ENCODE measurements at regions not wholly inside any gene's neighbourhood (a gene's known extent, or its start where the extent isn't known, plus 50 kb on each side); places are given as distances from the start of the nearest gene placed in this dataset.

DNA sequence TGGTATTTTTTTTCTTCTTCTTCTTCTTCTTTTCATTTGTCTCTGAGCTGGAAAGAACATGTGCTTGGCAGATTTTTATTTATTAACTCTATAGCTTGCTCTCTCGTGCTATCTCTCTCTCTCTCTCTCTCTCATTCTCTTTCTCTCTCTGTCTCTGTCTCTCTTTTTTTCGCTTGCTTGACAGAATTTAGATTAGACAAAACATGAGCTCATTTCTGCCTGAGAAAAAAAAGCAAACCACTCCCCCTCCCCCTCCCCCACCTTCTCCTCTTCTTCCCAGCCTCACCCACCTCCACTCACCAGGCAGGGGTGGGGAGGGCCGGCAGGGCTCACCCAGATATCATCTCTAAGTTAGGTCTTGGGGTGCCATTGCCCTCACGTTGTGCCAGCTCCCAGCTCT, 81.5 kb downstream of the PJA1 start:
- no peak for DNase-seq (ENCODE audit: low read depth)

DNA sequence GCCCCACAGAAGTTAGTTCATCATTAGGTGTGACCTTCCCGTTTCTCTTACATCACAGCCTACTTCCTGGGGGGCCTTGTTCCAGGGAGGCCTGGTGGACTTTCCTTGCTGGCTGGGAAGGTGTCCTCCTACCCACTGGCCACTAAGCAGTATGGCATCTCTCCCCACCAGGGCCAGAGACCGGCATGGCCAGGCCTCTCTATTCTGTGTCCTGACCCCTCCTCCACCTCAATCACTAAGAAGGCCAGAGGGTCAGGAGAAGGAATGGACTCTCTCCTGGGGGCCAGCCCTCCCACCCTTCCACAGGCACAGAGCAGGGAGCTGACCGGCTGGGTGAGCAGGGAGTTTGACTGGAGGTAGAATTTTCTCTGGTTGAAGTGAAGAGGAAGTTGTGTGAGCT, 81.9 kb downstream of the PJA1 start:
- DNase-seq (ENCODE audit: low read depth): no peak

DNA sequence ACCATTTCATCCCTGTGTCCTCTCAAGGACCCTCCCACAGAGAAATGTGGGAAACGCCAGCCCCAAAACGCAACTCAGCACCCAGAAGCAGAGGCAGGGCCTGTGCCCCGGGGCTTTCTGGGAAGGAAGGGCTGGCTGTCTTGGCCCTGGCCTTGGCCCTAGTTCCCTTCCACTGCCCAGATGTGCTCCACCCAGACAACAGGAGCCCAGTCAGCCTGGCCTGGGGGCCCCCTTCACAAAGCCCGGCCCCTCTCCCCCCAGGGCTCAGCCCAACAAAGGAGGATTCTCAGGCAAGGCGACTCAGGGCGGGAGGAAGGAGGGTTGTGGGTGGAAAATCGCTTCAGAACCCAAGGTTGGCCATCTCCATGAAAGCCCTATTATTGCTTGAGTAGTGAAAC, 82.5 kb downstream of the PJA1 start:
- no peak for DNase-seq (ENCODE audit: low read depth)

DNA sequence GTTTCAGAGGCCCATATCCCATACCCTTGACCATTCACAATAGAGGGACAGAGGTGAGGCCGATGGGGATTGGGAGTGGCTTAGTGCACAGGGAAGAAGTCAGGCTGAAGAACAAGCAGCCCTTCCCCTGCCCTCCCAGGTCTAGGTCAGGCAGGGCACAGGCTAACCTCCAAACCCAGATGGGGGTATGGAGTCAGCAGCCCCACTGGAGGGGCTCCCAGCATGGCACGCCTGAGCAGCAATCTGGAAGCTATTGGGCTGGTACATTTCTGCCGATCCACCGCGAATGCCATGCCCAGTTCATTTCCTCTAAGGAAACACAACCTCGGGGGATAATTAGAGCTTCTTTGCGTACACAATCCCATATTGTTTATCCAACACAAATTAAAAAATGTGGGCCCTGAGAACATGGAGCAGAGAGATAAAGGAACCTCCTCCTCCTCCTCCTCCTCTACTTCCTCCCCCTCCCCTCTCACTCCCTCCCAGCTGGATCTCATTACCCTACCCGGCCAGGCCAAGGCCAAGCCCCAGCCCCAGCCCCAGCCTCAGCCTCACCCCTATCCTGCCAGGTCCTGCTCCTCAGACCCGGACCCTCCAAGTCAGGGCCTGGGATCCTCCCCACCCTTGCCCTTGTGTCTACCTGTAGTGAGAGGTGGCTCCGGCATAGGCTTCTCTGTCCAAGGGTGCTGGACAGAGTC, 83.0 kb downstream of the PJA1 start:
- no peak for DNase-seq (ENCODE audit: low read depth)

DNA sequence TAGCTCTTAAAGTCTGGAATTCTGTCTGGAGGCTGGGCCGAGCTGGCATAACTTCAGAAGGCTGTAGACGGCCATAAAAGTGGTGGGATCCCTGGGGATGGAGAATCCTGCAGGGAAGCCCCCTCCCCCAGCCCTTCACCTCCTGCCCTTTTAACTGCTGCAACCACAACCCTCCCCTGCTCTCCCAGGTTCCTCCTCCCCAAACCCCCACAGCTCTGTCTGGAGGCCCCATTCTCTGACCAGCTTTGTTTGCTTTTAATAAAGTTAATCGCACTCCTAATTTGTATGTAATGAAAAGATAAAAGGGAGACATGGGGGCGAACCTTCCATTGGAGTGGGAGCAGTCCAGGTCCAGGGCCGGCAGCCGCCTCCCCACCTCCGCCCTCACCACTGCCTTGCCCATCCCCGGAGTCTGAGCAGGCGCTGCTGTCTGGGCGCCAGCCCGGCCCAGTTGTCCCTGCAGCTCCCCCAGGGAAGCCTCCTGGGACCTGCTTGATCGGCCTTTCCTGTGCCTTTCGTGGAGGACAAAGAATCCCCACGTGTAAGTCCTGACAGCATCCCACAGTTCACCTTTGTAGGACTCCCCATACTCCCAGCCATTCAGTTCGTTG, 84.3 kb downstream of the PJA1 start:
- no peak for DNase-seq (ENCODE audit: low read depth)

DNA sequence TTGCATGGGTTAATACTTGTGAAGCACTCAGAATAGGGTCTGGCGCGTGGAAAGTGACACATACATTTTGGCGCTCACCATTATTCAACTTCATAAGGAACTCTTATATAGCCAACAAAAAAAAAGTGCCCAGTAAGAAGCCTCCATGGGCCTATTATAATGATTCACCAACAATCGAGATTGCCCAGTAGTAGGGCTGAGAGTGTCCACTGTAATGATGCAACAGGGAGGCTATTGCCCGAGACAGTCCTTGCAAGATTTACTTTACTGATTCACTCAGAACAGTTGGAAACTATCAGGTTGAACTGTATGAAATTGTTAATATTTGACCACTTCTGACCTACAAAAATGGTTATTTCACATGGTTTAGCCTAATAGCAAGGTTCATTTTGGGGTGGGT, 86.0 kb downstream of the PJA1 start:
- no peak for DNase-seq (ENCODE audit: low read depth)

DNA sequence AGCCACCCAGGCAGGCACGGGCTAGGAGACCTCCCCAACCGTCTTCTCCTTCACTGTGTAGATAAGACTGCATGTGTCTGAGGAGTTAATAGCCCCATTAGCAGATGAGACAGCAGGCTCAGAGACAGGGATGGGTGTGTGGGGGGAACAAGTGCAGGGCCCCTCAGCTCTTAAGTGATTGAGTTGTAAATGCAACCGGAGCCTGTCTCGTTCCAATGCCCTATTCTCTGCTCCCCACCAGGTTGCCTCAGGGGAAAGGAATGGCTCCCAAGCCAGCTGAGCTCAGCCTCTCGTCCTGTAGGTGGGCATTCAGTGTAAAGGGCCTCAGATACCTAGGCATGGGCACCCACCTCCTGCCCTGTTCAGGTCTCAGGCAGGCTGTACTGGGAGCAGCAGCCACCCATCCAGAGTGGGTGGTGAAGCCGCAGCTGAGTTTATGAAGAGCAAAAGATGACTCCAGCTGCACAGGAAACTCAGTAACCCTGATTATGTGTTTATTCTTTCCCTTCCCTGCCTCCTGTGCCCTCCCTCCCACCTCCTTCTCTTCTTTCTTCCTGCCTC, 87.3 kb downstream of the PJA1 start:
- DNase-seq (ENCODE audit: low read depth): no peak

DNA sequence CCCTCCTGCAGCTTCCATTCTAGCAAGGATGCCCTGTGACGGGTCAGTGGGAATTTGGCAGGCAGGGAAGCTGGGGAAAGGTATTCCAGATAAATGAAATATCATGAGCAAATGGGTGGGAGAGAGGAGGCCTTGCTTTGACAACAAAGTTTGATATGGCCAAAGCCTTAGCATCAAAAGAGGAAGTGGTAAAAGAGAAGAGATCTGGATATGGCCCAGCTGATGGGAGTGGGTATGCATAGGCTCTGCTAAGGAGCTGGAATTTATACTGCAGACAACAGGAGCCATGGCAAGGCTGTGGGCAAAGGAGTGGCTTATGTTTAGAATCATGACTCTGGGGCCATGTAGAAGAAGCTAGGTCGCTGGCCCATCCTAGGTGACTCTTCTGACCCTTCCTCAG, 89.2 kb downstream of the PJA1 start:
- no peak for DNase-seq (ENCODE audit: low read depth)

DNA sequence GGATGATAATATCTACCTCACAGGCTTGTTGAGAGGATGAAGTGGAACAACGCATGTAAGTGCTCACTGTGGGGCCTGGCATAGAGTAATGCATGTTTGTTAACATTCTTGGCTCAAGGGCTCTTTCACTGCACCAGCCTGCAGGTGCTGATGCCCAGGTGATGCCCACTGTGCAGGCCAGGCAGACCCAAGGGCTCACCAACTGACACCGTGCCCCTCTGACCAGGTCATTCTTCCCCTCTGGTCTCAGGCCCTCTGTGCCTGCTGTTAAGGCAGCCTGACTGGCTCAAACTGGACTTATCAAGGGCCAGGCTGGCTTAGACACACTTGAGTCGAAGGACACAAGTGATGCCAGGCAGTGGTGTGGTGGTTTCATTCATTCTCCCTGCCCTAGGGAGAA, 90.5 kb downstream of the PJA1 start:
- DNase-seq (ENCODE audit: low read depth): no peak

DNA sequence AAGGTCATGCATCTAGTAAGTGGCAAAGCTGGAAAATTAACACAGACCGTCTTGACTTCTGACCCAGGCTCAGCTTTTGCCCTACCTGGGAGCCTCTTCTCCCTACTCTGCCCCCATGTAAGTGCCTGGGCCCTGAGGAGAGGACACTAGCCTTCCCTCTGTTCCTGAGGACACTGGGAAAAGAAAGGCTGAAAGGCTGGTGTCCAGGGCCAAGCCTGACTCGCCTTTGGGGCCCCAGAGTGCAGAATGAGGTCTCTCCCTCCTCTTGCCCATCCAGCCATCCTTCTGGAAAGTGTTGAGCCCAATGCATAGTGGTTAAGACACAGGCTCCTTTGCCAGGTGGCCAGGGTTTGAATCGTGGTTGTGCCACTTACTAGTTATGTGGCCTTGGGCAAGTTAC, 91.5 kb downstream of the PJA1 start:
- no peak for DNase-seq (ENCODE audit: low read depth)

DNA sequence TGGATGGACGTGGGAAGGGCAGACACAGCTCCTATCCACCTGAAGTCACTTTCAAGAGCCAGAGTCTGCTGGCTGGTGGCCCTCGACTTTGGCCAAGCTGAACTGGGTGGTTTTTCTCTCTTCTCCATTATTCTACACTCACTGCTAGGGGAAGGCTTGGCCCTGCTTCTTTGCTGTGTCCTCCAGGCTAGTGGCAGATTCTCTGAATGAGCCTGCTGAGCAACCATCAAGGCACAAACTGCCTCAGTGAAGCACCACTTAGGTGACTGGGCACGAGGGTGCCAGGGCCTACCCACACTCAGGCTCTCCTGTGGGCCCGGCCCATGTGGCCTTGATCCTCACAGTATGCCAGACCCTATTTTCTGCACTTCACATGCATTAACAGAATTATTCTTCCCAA, 92.0 kb downstream of the PJA1 start:
- no peak for DNase-seq (ENCODE audit: low read depth)

DNA sequence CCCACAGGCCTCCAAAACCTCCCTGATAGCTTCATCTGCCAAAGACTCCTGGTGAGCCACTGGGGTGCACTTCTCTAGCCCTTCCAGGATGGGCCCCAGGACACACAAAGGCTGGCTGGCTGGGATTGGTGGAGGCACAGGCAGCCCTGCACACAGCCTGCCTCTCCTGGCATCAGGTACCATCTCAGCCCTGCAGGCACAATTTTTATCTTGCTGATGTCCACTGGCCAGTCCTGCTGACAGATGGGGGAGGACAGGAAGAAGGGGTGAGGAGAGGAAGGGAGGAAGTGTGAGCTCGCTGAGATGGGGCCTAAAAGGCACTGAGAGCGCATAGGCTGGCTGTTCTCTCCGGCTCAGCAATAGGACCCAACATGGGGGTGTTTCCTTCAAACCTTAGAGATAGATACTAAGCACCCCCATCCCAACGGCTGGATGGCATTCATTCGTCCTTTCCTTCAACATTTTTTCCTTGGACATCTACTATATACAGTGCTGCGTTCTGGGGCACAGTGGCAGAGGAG, 92.7 kb downstream of the PJA1 start:
- DNase-seq (ENCODE audit: low read depth): no peak

DNA sequence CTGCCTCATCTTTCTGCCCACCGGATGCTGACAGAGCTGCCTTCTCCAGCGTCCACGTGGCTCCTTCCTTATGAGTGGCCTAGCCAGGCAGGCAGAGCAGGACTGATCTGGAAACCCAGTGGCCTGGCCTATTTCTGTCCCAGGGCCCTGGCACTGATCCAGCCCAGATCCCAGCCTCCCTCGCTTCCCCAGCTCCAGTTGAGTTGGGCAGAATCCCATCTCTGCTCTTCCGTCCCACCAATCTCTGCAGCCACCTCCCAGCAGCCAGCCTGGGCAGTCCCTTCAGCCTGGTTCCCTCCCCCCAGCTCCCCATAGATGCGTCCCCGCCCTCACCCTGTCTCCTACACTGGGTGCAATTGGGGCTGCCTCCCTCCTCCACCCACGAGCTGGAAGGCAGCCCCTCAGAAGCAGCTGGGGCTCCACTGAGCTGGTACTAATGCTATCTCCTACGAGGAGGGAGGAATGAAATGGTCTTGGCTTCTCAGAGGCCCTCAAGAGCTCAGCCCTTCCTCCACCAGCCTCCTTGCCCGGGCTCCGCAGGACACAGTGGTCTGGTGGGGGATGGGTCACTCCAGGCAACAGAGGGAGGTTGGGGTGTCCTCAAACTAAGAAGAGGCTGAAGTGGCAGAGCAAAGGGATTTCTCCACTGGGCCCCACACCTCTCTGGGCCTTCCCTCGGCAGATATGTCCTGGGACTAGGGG, 94.2 kb downstream of the PJA1 start:
- DNase-seq (ENCODE audit: low read depth): no peak

DNA sequence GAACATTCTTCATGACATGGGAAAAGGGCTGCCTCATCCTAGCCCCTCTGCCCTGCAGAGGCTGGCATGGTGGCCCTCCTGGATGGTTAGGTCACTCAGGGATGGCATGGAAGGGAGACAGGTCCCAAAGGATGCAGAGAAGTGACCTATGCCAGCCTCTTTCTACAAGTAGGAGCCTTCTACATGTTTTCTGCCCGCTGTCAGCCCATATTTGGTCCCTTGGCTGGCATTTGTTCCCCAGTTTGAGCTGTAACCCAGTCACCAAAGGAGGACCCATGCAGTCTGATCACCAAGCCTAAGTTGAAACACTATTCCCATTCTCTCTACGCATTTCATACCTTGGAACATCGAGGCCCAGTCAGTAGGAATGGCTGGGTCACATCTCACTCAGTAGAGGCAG, 95.4 kb downstream of the PJA1 start:
- no peak for DNase-seq (ENCODE audit: low read depth)

DNA sequence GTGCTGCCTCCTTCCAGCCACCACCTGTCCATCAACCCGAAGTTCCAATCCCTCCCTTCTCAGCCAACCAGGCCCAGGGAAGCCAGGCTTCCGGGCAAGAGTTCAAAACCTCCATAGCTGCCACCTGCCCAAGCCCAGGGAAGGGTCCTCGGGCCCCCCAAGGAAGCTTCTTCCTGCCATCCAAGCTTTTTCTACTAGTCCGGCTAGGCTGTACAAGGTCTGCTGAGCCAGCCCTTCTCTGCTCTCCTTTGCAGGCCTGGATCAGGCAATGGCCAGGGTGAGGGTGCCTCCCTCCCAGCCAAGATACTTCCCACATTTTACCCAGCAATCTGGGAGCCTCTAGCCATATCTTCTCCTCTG, 96.2 kb downstream of the PJA1 start:
- DNase-seq (ENCODE audit: low read depth): no peak

DNA sequence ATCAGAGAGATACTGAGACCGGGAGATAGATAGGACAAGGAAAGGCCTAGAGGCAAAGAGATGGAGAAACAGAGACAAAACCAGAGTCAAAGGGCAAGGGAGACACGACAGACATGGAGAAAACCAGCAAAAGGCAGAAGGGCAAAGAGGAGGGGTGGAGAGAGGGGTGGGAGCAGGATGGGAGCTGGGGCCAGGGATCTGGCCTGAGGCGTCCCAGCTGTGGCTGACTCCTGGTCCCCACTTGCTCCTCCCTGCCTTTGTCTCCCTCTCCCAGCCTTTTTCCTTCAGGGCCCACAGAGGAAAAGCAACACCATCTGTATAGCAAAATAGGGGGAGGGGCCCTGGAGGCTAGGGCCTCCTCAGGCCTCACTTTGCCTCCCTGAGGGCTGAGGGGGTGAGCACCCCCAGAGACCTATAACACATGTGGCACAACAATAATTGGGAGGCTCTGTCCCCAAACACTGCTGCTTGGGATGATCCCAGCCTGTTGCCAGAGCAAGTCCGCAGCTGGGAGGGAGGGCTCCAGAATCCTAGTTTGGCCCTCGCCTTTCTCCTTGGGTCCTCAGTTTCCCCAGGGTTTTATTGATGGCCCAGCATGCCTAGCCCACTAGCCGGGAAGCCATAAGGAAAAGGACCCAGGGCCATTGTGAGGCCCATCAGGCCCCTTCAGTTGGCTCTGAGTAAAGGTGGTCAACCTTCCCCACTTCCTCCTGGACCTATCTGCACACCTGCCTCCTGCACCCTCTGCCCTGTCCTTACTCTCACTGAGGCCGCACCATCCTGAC, 96.8 kb downstream of the PJA1 start:
- DNase-seq (ENCODE audit: low read depth): no peak

DNA sequence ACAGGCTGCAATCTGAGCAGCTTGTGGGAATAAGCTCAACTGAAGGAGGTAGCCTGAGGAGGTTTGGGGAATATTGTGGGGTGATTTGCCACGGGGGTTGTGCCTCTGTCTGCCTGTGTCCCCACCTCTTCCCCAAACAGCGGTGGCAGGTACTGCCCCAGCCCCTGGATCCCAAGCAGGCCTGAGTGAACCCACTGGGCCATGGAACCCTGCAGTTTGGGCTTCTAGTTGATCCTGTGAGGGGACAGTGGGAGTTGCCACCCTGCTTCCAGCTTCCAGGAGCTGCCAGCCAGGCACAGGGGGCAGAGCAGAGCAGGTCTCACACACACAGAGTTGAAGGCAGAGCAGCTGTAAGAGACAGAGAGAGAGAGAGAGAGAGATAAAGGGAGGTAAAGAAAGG, 97.4 kb downstream of the PJA1 start:
- DNase-seq (ENCODE audit: low read depth): no peak

DNA sequence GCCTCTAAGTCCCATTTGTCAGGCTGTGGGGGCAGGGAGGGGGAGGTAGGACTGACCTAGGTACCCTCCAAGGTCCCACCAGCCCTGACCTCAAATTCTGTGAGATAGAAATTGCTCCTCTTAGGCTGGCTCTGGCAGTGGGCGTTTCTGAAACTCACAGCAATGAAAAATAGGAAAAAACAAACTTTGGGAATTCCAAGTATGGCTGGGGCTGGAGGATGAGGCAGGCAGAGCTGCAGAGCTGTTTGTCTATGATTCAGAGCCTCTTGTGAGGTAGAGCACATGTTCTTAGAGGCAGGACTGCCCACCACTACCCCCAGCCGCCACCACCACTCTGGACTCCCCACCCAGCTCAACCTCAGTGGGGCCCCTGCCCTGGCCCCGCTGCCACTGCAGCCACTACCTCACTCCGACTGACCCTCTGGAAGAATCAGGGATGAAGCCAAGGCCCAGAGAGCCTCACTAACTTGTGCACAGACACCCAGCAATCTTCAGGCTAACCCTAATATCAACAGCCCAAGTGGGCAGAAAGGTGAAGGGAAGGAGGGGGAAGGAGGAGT, 98.2 kb downstream of the PJA1 start:
- DNase-seq (ENCODE audit: low read depth): no peak

DNA sequence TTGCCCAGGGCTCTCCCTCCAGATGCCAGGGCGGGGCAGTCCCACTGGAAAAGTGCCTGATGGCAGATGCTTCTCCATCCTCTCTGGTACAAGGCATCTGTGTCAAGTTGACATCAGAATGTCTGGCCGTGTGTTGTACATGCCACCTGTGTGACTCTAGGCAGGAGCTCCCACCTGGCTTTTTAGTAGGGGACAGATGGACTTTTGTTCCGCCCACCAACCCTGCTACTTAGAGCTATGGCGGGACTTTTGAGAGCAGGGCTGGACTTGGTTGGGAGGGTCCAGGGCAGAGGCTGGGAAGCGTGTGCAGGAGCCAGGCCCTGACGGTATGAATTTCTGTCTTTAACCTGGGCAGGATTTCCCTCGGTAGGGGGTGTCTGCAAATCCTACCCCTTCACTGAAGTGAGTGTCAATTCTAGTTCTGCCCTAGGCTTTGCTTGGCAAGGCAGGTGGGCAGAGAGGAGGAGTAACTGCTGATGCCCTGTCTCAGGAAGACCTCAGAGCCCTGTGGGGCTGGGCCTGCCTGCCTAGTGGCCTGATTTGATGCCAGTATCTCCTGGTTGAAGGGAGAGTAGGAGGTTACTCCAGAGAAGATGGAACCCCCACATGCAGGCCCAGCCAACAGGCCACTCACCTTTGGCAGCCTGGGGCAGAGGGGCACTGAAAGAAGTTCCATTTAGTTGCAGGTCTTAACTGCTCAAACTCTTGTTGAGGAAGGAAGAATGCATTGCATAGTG, 99.1 kb downstream of the PJA1 start:
- DNase-seq (ENCODE audit: low read depth): no peak

DNA sequence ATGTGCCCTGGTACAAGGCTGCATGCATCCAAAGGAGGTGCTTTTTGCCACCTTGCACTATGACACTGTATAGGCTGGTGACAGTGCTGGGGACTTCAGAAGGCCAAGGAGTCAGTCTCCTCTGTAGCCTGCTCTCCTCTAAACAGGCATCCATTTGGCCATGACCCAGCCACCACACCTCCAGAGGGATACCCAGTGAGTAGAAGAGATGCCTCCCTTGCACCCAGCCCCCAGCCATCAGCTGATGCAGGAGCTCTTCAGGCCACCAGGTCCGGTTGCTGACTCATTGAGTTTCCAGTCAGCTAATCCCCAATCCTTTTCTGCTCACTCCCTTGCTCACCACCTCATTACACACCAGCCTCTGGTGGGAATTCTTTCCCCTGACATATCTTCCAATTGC, 99.8 kb downstream of the PJA1 start:
- peak; percentile 34 for DNase-seq (ENCODE audit: low read depth)

DNA sequence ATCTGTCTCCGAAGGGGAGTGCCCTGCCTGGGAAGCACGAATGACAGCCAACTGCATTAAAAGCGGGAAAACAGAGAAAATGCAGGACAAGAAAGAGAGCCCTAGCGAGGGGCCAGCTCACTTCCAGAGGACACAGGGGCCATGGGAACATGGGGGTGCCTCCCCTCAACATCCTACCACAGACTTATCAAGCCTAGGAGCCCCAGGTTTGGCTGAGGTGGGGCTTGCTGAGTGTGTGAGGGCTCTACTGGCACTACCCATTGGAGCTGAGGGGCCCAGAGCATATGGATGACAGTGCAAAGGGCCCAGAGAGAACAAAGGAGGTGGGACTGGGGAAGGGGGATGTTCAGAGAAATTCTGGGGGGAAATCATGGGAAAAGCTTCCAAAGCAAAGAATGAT, 101.8 kb downstream of the PJA1 start:
- DNase-seq (ENCODE audit: low read depth): no peak

Data from ELR (cell line).